WTC11 (cell line): ENCODE measurements at regions not wholly inside any gene's neighbourhood (a gene's known extent, or its start where the extent isn't known, plus 50 kb on each side); places are given as distances from the start of the nearest gene placed in this dataset.

Experiments
- ATF3 ChIP-seq: sonication (generic); formaldehyde crosslinking; conservative IDR thresholded peaks from 2 replicates; pipeline ENCODE4 v1.8.1; 2022; ENCODE audit warnings: mild to moderate bottlenecking, missing genetic modification reagents
- ATF6 ChIP-seq: sonication (generic); formaldehyde crosslinking; IDR thresholded peaks from 2 replicates; pipeline ENCODE4 v1.8.1; 2023; ENCODE audit warnings: mild to moderate bottlenecking, missing genetic modification reagents
- CBFB ChIP-seq: sonication (generic); formaldehyde crosslinking; IDR thresholded peaks from 2 replicates; pipeline ENCODE4 v1.8.1; 2022; ENCODE audit warnings: mild to moderate bottlenecking, low read depth, missing genetic modification reagents
- CTCF ChIP-seq: fragments of 200-600 bp; IDR thresholded peaks from 2 replicates; pipeline ENCODE4 v1.8.0; 2022; ENCODE audit warnings: antibody characterized with exemption
- E2F4 ChIP-seq: sonication (generic); formaldehyde crosslinking; IDR thresholded peaks from 2 replicates; pipeline ENCODE4 v1.8.1; 2022; ENCODE audit warnings: low read depth, mild to moderate bottlenecking, moderate library complexity, missing genetic modification reagents, borderline replicate concordance
- ELF4 ChIP-seq: sonication (generic); formaldehyde crosslinking; IDR thresholded peaks from 2 replicates; pipeline ENCODE4 v1.8.1; 2022; ENCODE audit warnings: low read depth, mild to moderate bottlenecking, moderate library complexity, missing genetic modification reagents
- FOXP4 ChIP-seq: sonication (generic); formaldehyde crosslinking; IDR thresholded peaks from 2 replicates; pipeline ENCODE4 v1.8.0; 2022; ENCODE audit warnings: mild to moderate bottlenecking, missing genetic modification reagents
- GTF2I ChIP-seq: fragments of 250-450 bp; sonication (Bioruptor Pico); conservative IDR thresholded peaks from 2 replicates; pipeline ENCODE4 v1.4.0; 2021; ENCODE audit warnings: mild to moderate bottlenecking
- SP1 ChIP-seq: sonication (generic); formaldehyde crosslinking; conservative IDR thresholded peaks from 2 replicates; pipeline ENCODE4 v1.8.1; 2022; ENCODE audit warnings: missing genetic modification reagents
- ZNF219 ChIP-seq: sonication (generic); formaldehyde crosslinking; IDR thresholded peaks from 2 replicates; pipeline ENCODE4 v1.8.0; 2023; ENCODE audit warnings: missing genetic modification reagents, mild to moderate bottlenecking, borderline replicate concordance
- ZNF232 ChIP-seq: sonication (generic); formaldehyde crosslinking; IDR thresholded peaks from 2 replicates; pipeline ENCODE4 v1.8.0; 2022; ENCODE audit warnings: mild to moderate bottlenecking, missing genetic modification reagents

DNA sequence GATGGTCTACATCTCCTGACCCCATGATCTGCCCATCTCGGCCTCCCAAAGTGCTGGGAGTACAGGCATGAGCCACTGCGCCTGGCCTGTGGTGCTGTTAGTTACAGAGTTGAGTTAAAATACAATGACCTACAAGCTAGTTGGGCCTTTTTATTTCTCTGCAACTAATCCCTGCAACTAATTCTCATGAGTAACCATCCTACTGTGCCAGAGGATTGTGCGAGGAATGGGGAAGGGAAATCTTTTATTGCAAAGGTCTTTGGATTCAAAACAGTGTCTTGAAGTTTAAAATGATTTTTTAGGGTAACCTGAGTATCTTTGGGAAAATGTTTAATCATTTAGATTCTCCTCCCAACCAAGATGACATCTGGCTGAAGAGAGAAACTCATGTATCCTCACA lies 88.8 kb upstream of the RMDN2 start:
- TF ChIP-seq E2F4 (CRISPR knock-in tag) (no peak), ATF6 (CRISPR knock-in tag) (no peak), CTCF (no peak), ELF4 (CRISPR knock-in tag) (no peak), SP1 (CRISPR knock-in tag) (no peak), CBFB (CRISPR knock-in tag) (no peak), FOXP4 (CRISPR knock-in tag) (no peak), ZNF232 (CRISPR knock-in tag) (no peak), ATF3 (CRISPR knock-in tag) (no peak), ZNF219 (CRISPR knock-in tag) (no peak), GTF2I (CRISPR knock-in tag) (no peak)
